ENCODE measurements at regions not wholly inside any gene's neighbourhood (a gene's known extent, or its start where the extent isn't known, plus 50 kb on each side); places are given as distances from the start of the nearest gene placed in this dataset.

GRCh38 chr4:19123681-19124080 is 1102.1 kb upstream of the LCORL start:
- no peaks in the 10 kb centered on the region for H3K9me3 Mint-ChIP-seq (ENCODE audit: unreplicated experiment)

GRCh38 chr4:19119904-19120560 is 1098.5 kb upstream of the LCORL start:
- TF ChIP-seq CTCF (IDR thresholded peaks at IDR 0.05; ENCODE audit: insufficient read depth in 1 of 2, low read depth in 1 of 2, low read length in 1 of 2, severe bottlenecking in 1 of 2, unreplicated experiment in 1 of 2), result no peak
- ChIA-PET POLR2A (no interaction called here), CTCF (no interaction called here)
- no peaks in the 10 kb centered on the region for H3K4me1 Mint-ChIP-seq (ENCODE audit: low read depth, unreplicated experiment)
- intact Hi-C loops (cut with micrococcal nuclease; ENCODE audit: unreplicated experiment), result no loop called here
- no peaks in the 10 kb centered on the region for H3K27me3 Mint-ChIP-seq (ENCODE audit: insufficient read depth, unreplicated experiment)
- Histone ChIP-seq H3K9me3 (no peaks in the 10 kb centered on the region), H3K4me1 (no peaks in the 10 kb centered on the region), H3K4me3 (ENCODE audit: low read depth, low read length) (no peak overlapping the region), H3K27me3 (replicated peaks; ENCODE audit: control insufficient read depth, insufficient read depth, low read length) (no peaks in the 10 kb centered on the region), H3K36me3 (ENCODE audit: control insufficient read depth, insufficient read depth, low read length) (no peaks in the 10 kb centered on the region)
- no peak overlapping the region for H3K4me3 Mint-ChIP-seq (ENCODE audit: unreplicated experiment)
- no peak overlapping the region for H3K27ac Mint-ChIP-seq (ENCODE audit: unreplicated experiment)
- DNase-seq, result no peak
- H3K36me3 Mint-ChIP-seq (ENCODE audit: insufficient read depth, unreplicated experiment), result no peaks in the 10 kb centered on the region
- BruUV-seq (replicated peaks), result no TSS peak
- H3K9me3 Mint-ChIP-seq (ENCODE audit: unreplicated experiment), result no peaks in the 10 kb centered on the region

More at GRCh38 chr4:19123681-19124080, 1102.1 kb upstream of the LCORL start:
- CTCF ChIA-PET, result no interaction called here
- intact Hi-C loops (cut with micrococcal nuclease; ENCODE audit: unreplicated experiment), result no loop called here
- no peaks in the 10 kb centered on the region for H3K27me3 ChIP-seq (replicated peaks; ENCODE audit: control insufficient read depth, insufficient read depth, low read length)
- Mint-ChIP-seq H3K27me3 (ENCODE audit: insufficient read depth, unreplicated experiment) (no peaks in the 10 kb centered on the region), H3K4me1 (ENCODE audit: low read depth, unreplicated experiment) (no peaks in the 10 kb centered on the region), H3K4me3 (ENCODE audit: unreplicated experiment) (no peak overlapping the region), H3K36me3 (ENCODE audit: insufficient read depth, unreplicated experiment) (no peaks in the 10 kb centered on the region), H3K27ac (ENCODE audit: unreplicated experiment) (no peak overlapping the region)
- no peaks in the 10 kb centered on the region for H3K4me1 ChIP-seq
- BruUV-seq (replicated peaks), result no TSS peak
- H3K4me3 ChIP-seq (ENCODE audit: low read depth, low read length), result no peak overlapping the region
- POLR2A ChIA-PET, result no interaction called here
- H3K9me3 ChIP-seq, result no peaks in the 10 kb centered on the region
- no peaks in the 10 kb centered on the region for H3K36me3 ChIP-seq (ENCODE audit: control insufficient read depth, insufficient read depth, low read length)
- TF ChIP-seq CTCF (IDR thresholded peaks at IDR 0.05; ENCODE audit: insufficient read depth in 1 of 2, low read depth in 1 of 2, low read length in 1 of 2, severe bottlenecking in 1 of 2, unreplicated experiment in 1 of 2), result no peak
- no peak for DNase-seq

GRCh38 chr4:19117022-19117421 is 1095.5 kb upstream of the LCORL start:
- Mint-ChIP-seq H3K36me3 (ENCODE audit: insufficient read depth, unreplicated experiment) (peaks cover 5% of the 10 kb centered on the region), H3K9me3 (ENCODE audit: unreplicated experiment) (no peaks in the 10 kb centered on the region), H3K4me3 (ENCODE audit: unreplicated experiment) (no peak overlapping the region), H3K4me1 (ENCODE audit: low read depth, unreplicated experiment) (no peaks in the 10 kb centered on the region), H3K27me3 (ENCODE audit: insufficient read depth, unreplicated experiment) (no peaks in the 10 kb centered on the region), H3K27ac (ENCODE audit: unreplicated experiment) (no peak overlapping the region)
- no peak for DNase-seq
- Histone ChIP-seq H3K9me3 (no peaks in the 10 kb centered on the region), H3K4me1 (no peaks in the 10 kb centered on the region), H3K36me3 (ENCODE audit: control insufficient read depth, insufficient read depth, low read length) (no peaks in the 10 kb centered on the region), H3K27me3 (replicated peaks; ENCODE audit: control insufficient read depth, insufficient read depth, low read length) (no peaks in the 10 kb centered on the region), H3K4me3 (ENCODE audit: low read depth, low read length) (no peak overlapping the region)
- ChIA-PET CTCF (no interaction called here), POLR2A (no interaction called here)
- no TSS peak for BruUV-seq (replicated peaks)
- intact Hi-C loops (cut with micrococcal nuclease; ENCODE audit: unreplicated experiment), result no loop called here
- no peak for TF ChIP-seq CTCF (IDR thresholded peaks at IDR 0.05; ENCODE audit: insufficient read depth in 1 of 2, low read depth in 1 of 2, low read length in 1 of 2, severe bottlenecking in 1 of 2, unreplicated experiment in 1 of 2)

All from Caco-2 (cell line).